GM10266 (cell line): ENCODE measurements at regions not wholly inside any gene's neighbourhood (a gene's known extent, or its start where the extent isn't known, plus 50 kb on each side); places are given as distances from the start of the nearest gene placed in this dataset.

Source experiments
- DNase-seq: peaks from one replicate; pipeline ENCODE4 v3.0.0; 2012; ENCODE audit errors: extremely low spot score
- CTCF ChIP-seq: IDR thresholded peaks from 2 replicates; pipeline ENCODE4 v1.5.1; 2012; ENCODE audit warnings: mild to moderate bottlenecking, low read depth; ENCODE audit not compliant: control insufficient read depth, insufficient read depth; ENCODE audit errors: missing control alignments

GRCh38 chr12:66030217-66030781, 100.3 kb downstream of the LLPH start:
- no peak for TF ChIP-seq CTCF
- DNase-seq, result no peak

- no peak for TF ChIP-seq CTCF
- DNase-seq, result no peak
These were observed 102.2 kb downstream of the LLPH start for GRCh38 chr12:66028390-66028789.

- TF ChIP-seq CTCF, result no peak
- no peak for DNase-seq
These were observed 105.1 kb downstream of the LLPH start for GRCh38 chr12:66025477-66025876.

GRCh38 chr12:66024949-66025348, 105.6 kb downstream of the LLPH start:
- no peak for DNase-seq
- no peak for TF ChIP-seq CTCF

- no peak for DNase-seq
- TF ChIP-seq CTCF, result no peak
These were observed 110.1 kb downstream of the LLPH start for GRCh38 chr12:66020481-66020880.

DNA sequence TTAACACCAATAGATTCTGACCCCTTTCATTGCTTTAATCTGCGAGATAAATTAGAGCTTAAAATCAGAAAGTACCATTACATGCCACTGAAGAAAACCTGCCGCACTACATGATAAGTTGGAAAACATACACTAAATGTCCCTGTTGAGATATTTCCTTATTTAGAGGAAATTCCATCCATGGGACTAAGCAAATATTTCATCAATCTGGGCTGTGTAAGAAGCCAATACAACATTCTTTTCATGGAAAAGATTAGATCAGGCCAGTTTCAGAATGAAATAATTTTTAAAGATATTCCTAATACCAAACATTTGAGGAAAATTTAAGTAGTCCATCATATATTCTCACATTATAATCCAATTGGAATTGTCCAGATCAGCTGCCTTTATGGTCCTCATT, 112.8 kb downstream of the LLPH start:
- TF ChIP-seq CTCF, result no peak
- DNase-seq, result no peak
